HEK293 (cell line): ENCODE measurements at regions not wholly inside any gene's neighbourhood (a gene's known extent, or its start where the extent isn't known, plus 50 kb on each side); places are given as distances from the start of the nearest gene placed in this dataset.

Experiments
- CTCF ChIA-PET: fragments of 350-600 bp; formaldehyde crosslinking; extraction: SDS; loops from one replicate; lab custom pipeline; 2021; ENCODE audit warnings: antibody characterized with exemption; lab: Yijun Ruan, JAX
- POLR2A ChIA-PET: fragments of 300-600 bp; formaldehyde crosslinking; extraction: SDS; loops from one replicate; lab custom pipeline; 2020; ENCODE audit warnings: antibody characterized with exemption, inconsistent platforms; lab: Yijun Ruan, JAX
- H3K27ac ChIP-seq: fragments of 200-500 bp; sonication (Bioruptor generic); 2 replicates; pipeline ENCODE4 v1.5.1; 2014; ENCODE audit warnings: low read depth, low read length, control low read depth, inconsistent platforms; ENCODE audit errors: extremely low read depth
- H3K36me3 ChIP-seq, 2 experiments: fragments of 200-500 bp in 1 of 2; sonication (Bioruptor generic) in 1 of 2; 1 replicate in 1 of 2; 2 replicates in 1 of 2; pipeline ENCODE4 v1.5.1; 2014 to 2017; ENCODE audit warnings: inconsistent platforms in 2 of 2, low read length in 2 of 2; ENCODE audit not compliant: control insufficient read depth in 2 of 2, insufficient read depth in 1 of 2
- H3K4me1 ChIP-seq: fragments of 200-500 bp; sonication (Bioruptor generic); 2 replicates; pipeline ENCODE4 v1.5.1; 2014; ENCODE audit warnings: mild to moderate bottlenecking, low read length, inconsistent platforms; ENCODE audit not compliant: control insufficient read depth, insufficient read depth
- H3K4me3 ChIP-seq: 2 replicates; pipeline ENCODE4 v1.5.1; 2011; ENCODE audit warnings: low read depth, mild to moderate bottlenecking, control low read depth, low read length, moderate library complexity
- H3K9me3 ChIP-seq: fragments of 200-500 bp; sonication (Bioruptor generic); 2 replicates; pipeline ENCODE4 v1.5.1; 2014; ENCODE audit warnings: low read depth, low read length, inconsistent platforms; ENCODE audit not compliant: control insufficient read depth, insufficient read depth
- BCL11B ChIP-seq: fragments of 450-650 bp; formaldehyde crosslinking; IDR thresholded peaks from 2 replicates; pipeline ENCODE4 v1.5.1; 2016; ENCODE audit warnings: low read depth, missing biosample characterization, missing genetic modification characterization
- EGR2 ChIP-seq: fragments of 450-650 bp; formaldehyde crosslinking; IDR thresholded peaks from 2 replicates; pipeline ENCODE4 v1.5.1; 2016; ENCODE audit warnings: low read depth, missing biosample characterization, missing genetic modification characterization
- KLF16 ChIP-seq: fragments of 450-650 bp; formaldehyde crosslinking; IDR thresholded peaks from 2 replicates; pipeline ENCODE4 v1.5.1; 2017; ENCODE audit warnings: missing biosample characterization, missing genetic modification characterization
- OVOL3 ChIP-seq: fragments of 450-650 bp; formaldehyde crosslinking; IDR thresholded peaks from 2 replicates; pipeline ENCODE4 v1.5.1; 2016; ENCODE audit warnings: missing biosample characterization, missing genetic modification characterization
- SP3 ChIP-seq: fragments of 450-650 bp; formaldehyde crosslinking; IDR thresholded peaks from 2 replicates; pipeline ENCODE4 v1.5.1; 2016; ENCODE audit warnings: missing biosample characterization, missing genetic modification characterization
- ZBTB17 ChIP-seq: fragments of 450-650 bp; formaldehyde crosslinking; IDR thresholded peaks from 2 replicates; pipeline ENCODE4 v1.5.1; 2016; ENCODE audit warnings: missing biosample characterization, missing genetic modification characterization
- ZBTB20 ChIP-seq: fragments of 450-650 bp; formaldehyde crosslinking; IDR thresholded peaks from 2 replicates; pipeline ENCODE4 v1.5.1; 2016; ENCODE audit warnings: missing biosample characterization, missing genetic modification characterization
- ZFHX2 ChIP-seq: fragments of 450-650 bp; formaldehyde crosslinking; conservative IDR thresholded peaks from 2 replicates; pipeline ENCODE4 v1.5.1; 2016; ENCODE audit warnings: missing biosample characterization, missing genetic modification characterization
- ZFP3 ChIP-seq: fragments of 450-650 bp; formaldehyde crosslinking; IDR thresholded peaks from 2 replicates; pipeline ENCODE4 v1.5.1; 2016; ENCODE audit warnings: low read depth, missing biosample characterization, missing genetic modification characterization
- ZNF169 ChIP-seq: fragments of 450-650 bp; formaldehyde crosslinking; IDR thresholded peaks from 2 replicates; pipeline ENCODE4 v1.5.1; 2016; ENCODE audit warnings: missing biosample characterization, missing genetic modification characterization
- ZNF202 ChIP-seq: fragments of 450-650 bp; formaldehyde crosslinking; IDR thresholded peaks from 2 replicates; pipeline ENCODE4 v1.5.1; 2016; ENCODE audit warnings: missing biosample characterization, missing genetic modification characterization, borderline replicate concordance
- ZNF23 ChIP-seq: fragments of 450-650 bp; formaldehyde crosslinking; IDR thresholded peaks from 2 replicates; pipeline ENCODE4 v1.5.1; 2016; ENCODE audit warnings: missing biosample characterization, missing genetic modification characterization, borderline replicate concordance
- ZNF239 ChIP-seq: fragments of 450-650 bp; formaldehyde crosslinking; IDR thresholded peaks from 2 replicates; pipeline ENCODE4 v1.5.1; 2016; ENCODE audit warnings: missing biosample characterization, missing genetic modification characterization
- ZNF24 ChIP-seq: fragments of 450-650 bp; formaldehyde crosslinking; IDR thresholded peaks from 2 replicates; pipeline ENCODE4 v1.5.1; 2016; ENCODE audit warnings: missing biosample characterization, missing genetic modification characterization
- ZNF529 ChIP-seq: fragments of 450-650 bp; formaldehyde crosslinking; IDR thresholded peaks from 2 replicates; pipeline ENCODE4 v1.5.1; 2017; ENCODE audit warnings: missing genetic modification characterization, missing biosample characterization; ENCODE audit not compliant: insufficient replicate concordance
- ZNF544 ChIP-seq: fragments of 450-650 bp; formaldehyde crosslinking; IDR thresholded peaks from 2 replicates; pipeline ENCODE4 v1.5.0; 2017; ENCODE audit warnings: missing biosample characterization, missing genetic modification characterization
- ZNF548 ChIP-seq: fragments of 450-650 bp; formaldehyde crosslinking; IDR thresholded peaks from 2 replicates; pipeline ENCODE4 v1.5.1; 2016; ENCODE audit warnings: missing biosample characterization, missing genetic modification characterization
- ZNF571 ChIP-seq: fragments of 450-650 bp; formaldehyde crosslinking; IDR thresholded peaks from 2 replicates; pipeline ENCODE4 v1.5.0; 2017; ENCODE audit warnings: missing biosample characterization, missing genetic modification characterization
- ZNF580 ChIP-seq: fragments of 450-650 bp; formaldehyde crosslinking; IDR thresholded peaks from 2 replicates; pipeline ENCODE4 v1.5.1; 2016; ENCODE audit warnings: missing biosample characterization, missing genetic modification characterization
- ZNF624 ChIP-seq: fragments of 450-650 bp; formaldehyde crosslinking; IDR thresholded peaks from 2 replicates; pipeline ENCODE4 v1.5.1; 2017; ENCODE audit warnings: missing biosample characterization, missing genetic modification characterization
- ZNF701 ChIP-seq: fragments of 450-650 bp; formaldehyde crosslinking; IDR thresholded peaks from 2 replicates; pipeline ENCODE4 v1.5.1; 2016; ENCODE audit warnings: missing biosample characterization, missing genetic modification characterization
- ZNF830 ChIP-seq: fragments of 450-650 bp; IDR thresholded peaks from 2 replicates; pipeline ENCODE4 v1.5.0; 2018; ENCODE audit warnings: missing biosample characterization, missing genetic modification characterization, low read depth, mild to moderate bottlenecking, moderate library complexity
- TF ChIP-seq, protein P1 (sequence below): fragments of 450-650 bp; formaldehyde crosslinking; IDR thresholded peaks from 2 replicates; pipeline ENCODE4 v1.5.1; 2016; ENCODE audit warnings: missing biosample characterization, missing genetic modification characterization
- TF ChIP-seq, protein P2 (sequence below): fragments of 450-650 bp; formaldehyde crosslinking; IDR thresholded peaks from 2 replicates; pipeline ENCODE4 v1.5.1; 2017; ENCODE audit warnings: missing biosample characterization, missing genetic modification characterization
- TF ChIP-seq, protein P3 (sequence below): fragments of 450-650 bp; formaldehyde crosslinking; IDR thresholded peaks from 2 replicates; pipeline ENCODE4 v1.5.1; 2016; ENCODE audit warnings: missing biosample characterization, missing genetic modification characterization

DNA sequence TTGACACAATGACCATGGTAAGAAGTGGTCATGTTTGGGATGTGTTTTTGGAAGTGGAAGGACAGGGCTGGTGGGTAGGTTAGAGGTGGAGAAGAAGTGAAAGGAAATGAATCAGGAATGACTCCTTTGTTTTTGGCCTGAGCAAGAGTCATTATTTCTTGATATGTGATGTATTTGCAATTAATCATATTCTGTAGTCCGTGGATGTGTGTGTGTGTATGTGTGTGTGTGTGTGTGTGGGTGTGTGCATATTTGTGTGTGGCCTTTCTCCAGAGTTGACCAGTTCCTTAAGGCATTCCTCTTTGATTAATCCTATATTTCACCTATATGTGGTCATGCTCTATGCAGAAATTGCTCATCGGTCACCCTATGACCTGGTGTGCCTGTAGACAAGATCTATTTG is 130.7 kb downstream of the UTRN start:
- no peaks in the 10 kb centered on the region for H3K9me3 ChIP-seq
- ChIA-PET CTCF (no interaction called here), POLR2A (no interaction called here)
- no peak overlapping the region for H3K27ac ChIP-seq
- TF ChIP-seq, protein P1, sequence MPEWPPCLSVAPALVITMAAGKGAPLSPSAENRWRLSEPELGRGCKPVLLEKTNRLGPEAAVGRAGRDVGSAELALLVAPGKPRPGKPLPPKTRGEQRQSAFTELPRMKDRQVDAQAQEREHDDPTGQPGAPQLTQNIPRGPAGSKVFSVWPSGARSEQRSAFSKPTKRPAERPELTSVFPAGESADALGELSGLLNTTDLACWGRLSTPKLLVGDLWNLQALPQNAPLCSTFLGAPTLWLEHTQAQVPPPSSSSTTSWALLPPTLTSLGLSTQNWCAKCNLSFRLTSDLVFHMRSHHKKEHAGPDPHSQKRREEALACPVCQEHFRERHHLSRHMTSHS, result no peak
- no peak for TF ChIP-seq ZNF624 (tag by site-specific recombination)
- no peak for TF ChIP-seq SP3 (tag by site-specific recombination)
- TF ChIP-seq EGR2, result peak; percentile 32; the same call in 1 of the 2 replicates
- TF ChIP-seq OVOL3 (tag by site-specific recombination), result no peak
- TF ChIP-seq, protein P2, sequence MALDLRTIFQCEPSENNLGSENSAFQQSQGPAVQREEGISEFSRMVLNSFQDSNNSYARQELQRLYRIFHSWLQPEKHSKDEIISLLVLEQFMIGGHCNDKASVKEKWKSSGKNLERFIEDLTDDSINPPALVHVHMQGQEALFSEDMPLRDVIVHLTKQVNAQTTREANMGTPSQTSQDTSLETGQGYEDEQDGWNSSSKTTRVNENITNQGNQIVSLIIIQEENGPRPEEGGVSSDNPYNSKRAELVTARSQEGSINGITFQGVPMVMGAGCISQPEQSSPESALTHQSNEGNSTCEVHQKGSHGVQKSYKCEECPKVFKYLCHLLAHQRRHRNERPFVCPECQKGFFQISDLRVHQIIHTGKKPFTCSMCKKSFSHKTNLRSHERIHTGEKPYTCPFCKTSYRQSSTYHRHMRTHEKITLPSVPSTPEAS, result peak; percentile 51; the same call in 1 of the 2 replicates
- no peak for TF ChIP-seq ZNF830 (tag by site-specific recombination)
- TF ChIP-seq, protein P3, sequence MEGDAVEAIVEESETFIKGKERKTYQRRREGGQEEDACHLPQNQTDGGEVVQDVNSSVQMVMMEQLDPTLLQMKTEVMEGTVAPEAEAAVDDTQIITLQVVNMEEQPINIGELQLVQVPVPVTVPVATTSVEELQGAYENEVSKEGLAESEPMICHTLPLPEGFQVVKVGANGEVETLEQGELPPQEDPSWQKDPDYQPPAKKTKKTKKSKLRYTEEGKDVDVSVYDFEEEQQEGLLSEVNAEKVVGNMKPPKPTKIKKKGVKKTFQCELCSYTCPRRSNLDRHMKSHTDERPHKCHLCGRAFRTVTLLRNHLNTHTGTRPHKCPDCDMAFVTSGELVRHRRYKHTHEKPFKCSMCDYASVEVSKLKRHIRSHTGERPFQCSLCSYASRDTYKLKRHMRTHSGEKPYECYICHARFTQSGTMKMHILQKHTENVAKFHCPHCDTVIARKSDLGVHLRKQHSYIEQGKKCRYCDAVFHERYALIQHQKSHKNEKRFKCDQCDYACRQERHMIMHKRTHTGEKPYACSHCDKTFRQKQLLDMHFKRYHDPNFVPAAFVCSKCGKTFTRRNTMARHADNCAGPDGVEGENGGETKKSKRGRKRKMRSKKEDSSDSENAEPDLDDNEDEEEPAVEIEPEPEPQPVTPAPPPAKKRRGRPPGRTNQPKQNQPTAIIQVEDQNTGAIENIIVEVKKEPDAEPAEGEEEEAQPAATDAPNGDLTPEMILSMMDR (tag by site-specific recombination), result no peak
- peaks cover 6% of the 10 kb centered on the region for H3K4me1 ChIP-seq
- H3K36me3 ChIP-seq, result no peaks in the 10 kb centered on the region
- H3K4me3 ChIP-seq, result no peak overlapping the region

DNA sequence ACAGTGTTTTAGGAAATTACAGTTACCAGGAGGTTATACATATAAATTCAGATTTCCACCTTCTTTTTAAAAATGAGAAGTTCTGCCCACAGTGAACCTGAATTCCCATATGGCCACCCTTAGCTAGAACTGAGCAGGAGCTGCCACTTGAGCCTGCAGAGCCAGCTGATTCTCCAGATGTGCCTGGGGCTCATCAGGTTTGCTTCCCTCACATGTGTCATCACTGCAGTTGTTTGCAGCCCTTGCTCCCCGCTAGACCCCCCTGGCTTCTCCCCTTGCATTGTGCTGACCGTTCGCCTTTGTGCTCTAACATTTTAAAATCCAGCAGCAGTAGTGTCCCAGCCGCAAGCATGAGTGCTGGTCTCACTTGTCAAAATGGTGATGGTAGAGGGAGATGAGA is 131.1 kb downstream of the UTRN start:
- Histone ChIP-seq H3K9me3 (no peaks in the 10 kb centered on the region), H3K4me1 (peaks cover 6% of the 10 kb centered on the region), H3K36me3 (no peaks in the 10 kb centered on the region), H3K27ac (no peak overlapping the region), H3K4me3 (no peak overlapping the region)
- no peak for TF ChIP-seq ZNF571
- no peak for TF ChIP-seq ZFHX2 (tag by site-specific recombination)
- TF ChIP-seq ZFP3 (tag by site-specific recombination), result no peak
- no peak for TF ChIP-seq ZNF239 (tag by site-specific recombination)
- no peak for TF ChIP-seq ZBTB17 (tag by site-specific recombination)
- TF ChIP-seq KLF16, result no peak
- no peak for TF ChIP-seq ZNF202 (tag by site-specific recombination)
- TF ChIP-seq ZNF23 (tag by site-specific recombination), result no peak
- TF ChIP-seq ZNF24, result no peak
- TF ChIP-seq ZNF529, result no peak
- TF ChIP-seq ZBTB20 (tag by site-specific recombination), result no peak
- no peak for TF ChIP-seq BCL11B (tag by site-specific recombination)
- TF ChIP-seq ZNF548 (tag by site-specific recombination), result no peak
- no peak for TF ChIP-seq ZNF169 (tag by site-specific recombination)
- TF ChIP-seq ZNF701 (tag by site-specific recombination), result no peak
- no peak for TF ChIP-seq ZNF580
- TF ChIP-seq ZNF544 (tag by site-specific recombination), result no peak
- CTCF ChIA-PET, result no interaction called here
- POLR2A ChIA-PET, result no interaction called here
